Endodermal cell (in vitro differentiated cells): ENCODE measurements at regions not wholly inside any gene's neighbourhood (a gene's known extent, or its start where the extent isn't known, plus 50 kb on each side); places are given as distances from the start of the nearest gene placed in this dataset.

Experiments
- DNase-seq: peaks from one replicate; pipeline ENCODE4 v3.0.0-alpha.2; 2017
- H3K27ac ChIP-seq: 2 replicates; pipeline ENCODE4 v1.5.1; 2013; ENCODE audit warnings: mild to moderate bottlenecking, low read depth, low read length, moderate library complexity
- H3K27me3 ChIP-seq: 2 replicates; pipeline ENCODE4 v1.6.1; 2013; ENCODE audit warnings: mild to moderate bottlenecking, low read length, moderate library complexity; ENCODE audit not compliant: insufficient read depth, control insufficient read depth, poor library complexity, severe bottlenecking
- H3K36me3 ChIP-seq: 2 replicates; pipeline ENCODE4 v1.7.0; 2013; ENCODE audit warnings: mild to moderate bottlenecking, low read length, moderate library complexity; ENCODE audit not compliant: control insufficient read depth, insufficient read depth
- H3K4me1 ChIP-seq: one replicate; pipeline ENCODE4 v1.7.0; 2013; ENCODE audit warnings: low read length; ENCODE audit not compliant: control insufficient read depth, insufficient read depth
- H3K4me3 ChIP-seq: 2 replicates; pipeline ENCODE4 v1.5.1; 2013; ENCODE audit warnings: mild to moderate bottlenecking, low read length, moderate library complexity
- H3K9ac ChIP-seq: 2 replicates; pipeline ENCODE4 v1.6.1; 2013; ENCODE audit warnings: mild to moderate bottlenecking, low read length, moderate library complexity; ENCODE audit not compliant: poor library complexity, severe bottlenecking; ENCODE audit errors: extremely low read depth
- H3K9me3 ChIP-seq: 2 replicates; pipeline ENCODE4 v1.6.1; 2013; ENCODE audit warnings: mild to moderate bottlenecking, low read length, moderate library complexity; ENCODE audit not compliant: control insufficient read depth
- H3K27ac Mint-ChIP-seq: 2 replicates; pipeline ENCODE4 v1.8.0; 2020; ENCODE audit warnings: mixed read lengths
- H3K27me3 Mint-ChIP-seq: 2 replicates; pipeline ENCODE4 v1.8.0; 2021; ENCODE audit warnings: mild to moderate bottlenecking, mixed read lengths; ENCODE audit not compliant: insufficient read depth
- H3K36me3 Mint-ChIP-seq: 2 replicates; pipeline ENCODE4 v1.8.0; 2020; ENCODE audit warnings: low read depth, mixed read lengths
- H3K4me1 Mint-ChIP-seq: 2 replicates; pipeline ENCODE4 v1.8.0; 2020; ENCODE audit warnings: mixed read lengths
- H3K4me3 Mint-ChIP-seq: 2 replicates; pipeline ENCODE4 v1.8.0; 2020; ENCODE audit warnings: mild to moderate bottlenecking, moderate library complexity, mixed read lengths
- H3K9me3 Mint-ChIP-seq: 2 replicates; pipeline ENCODE4 v1.8.0; 2020; ENCODE audit warnings: mild to moderate bottlenecking, mixed read lengths
- CTCF ChIP-seq: fragments of 200-600 bp; sonication (generic); conservative IDR thresholded peaks from 2 replicates; pipeline ENCODE4 v1.5.0; 2021; ENCODE audit warnings: antibody characterized with exemption, mild to moderate bottlenecking
- WGBS, 2 experiments: methylation state at CpG; one replicate each; pipeline versions ENCODE4 v1.1.5 to v1.1.7; 2013; ENCODE audit warnings: missing lambda C conversion rate in 2 of 2, mixed read lengths in 1 of 2; ENCODE audit not compliant: insufficient coverage in 1 of 2, insufficient read length in 1 of 2; 5-methylcytosine and 5-hydroxymethylcytosine counted together

- H3K27ac ChIP-seq = no peak overlapping the region
- no peak overlapping the region for H3K4me3 ChIP-seq
- Mint-ChIP-seq H3K27me3 (no peaks in the 10 kb centered on the region), H3K9me3 (peaks cover 9% of the 10 kb centered on the region), H3K27ac (no peak overlapping the region), H3K4me3 (no peak overlapping the region), H3K4me1 (no peaks in the 10 kb centered on the region), H3K36me3 (no peaks in the 10 kb centered on the region)
- peaks cover 5% of the 10 kb centered on the region for H3K9me3 ChIP-seq
- no peak overlapping the region for H3K9ac ChIP-seq
- DNase-seq = no peak
- no peaks in the 10 kb centered on the region for H3K36me3 ChIP-seq
- 92 to 95% methylated on average over 2 of the region's 2 CpGs for WGBS, 2 experiments
- no peaks in the 10 kb centered on the region for H3K4me1 ChIP-seq
- no peak for TF ChIP-seq CTCF
- H3K27me3 ChIP-seq = no peaks in the 10 kb centered on the region
Observed at GRCh38 chr2:33671198-33671597, 72.1 kb upstream of the FAM98A start.

GRCh38 chr2:33670392-33670937 lies 71.4 kb upstream of the FAM98A start:
- no peaks in the 10 kb centered on the region for H3K36me3 ChIP-seq
- no peak overlapping the region for H3K27ac ChIP-seq
- H3K9ac ChIP-seq = no peak overlapping the region
- H3K4me1 ChIP-seq = no peaks in the 10 kb centered on the region
- no peaks in the 10 kb centered on the region for H3K27me3 ChIP-seq
- peak; percentile 68 for TF ChIP-seq CTCF
- no peak overlapping the region for H3K4me3 Mint-ChIP-seq
- H3K27ac Mint-ChIP-seq = no peak overlapping the region
- DNase-seq = peak; percentile 65
- no peak overlapping the region for H3K4me3 ChIP-seq
- no peaks in the 10 kb centered on the region for H3K36me3 Mint-ChIP-seq
- H3K9me3 Mint-ChIP-seq = peaks cover 17% of the 10 kb centered on the region
- peaks cover 13% of the 10 kb centered on the region for H3K9me3 ChIP-seq
- no peaks in the 10 kb centered on the region for H3K27me3 Mint-ChIP-seq
- WGBS, 2 experiments = 85 to 94% methylated on average over 3 to 4 of the region's 4 CpGs
- no peaks in the 10 kb centered on the region for H3K4me1 Mint-ChIP-seq

- DNase-seq = no peak
- Histone ChIP-seq H3K9ac (no peak overlapping the region), H3K4me3 (no peak overlapping the region), H3K27me3 (no peaks in the 10 kb centered on the region), H3K9me3 (peaks cover 33% of the 10 kb centered on the region), H3K4me1 (no peaks in the 10 kb centered on the region), H3K27ac (no peak overlapping the region), H3K36me3 (no peaks in the 10 kb centered on the region)
- Mint-ChIP-seq H3K36me3 (peaks cover 11% of the 10 kb centered on the region), H3K27ac (no peak overlapping the region), H3K9me3 (peaks cover 50% of the 10 kb centered on the region), H3K4me1 (no peaks in the 10 kb centered on the region), H3K27me3 (no peaks in the 10 kb centered on the region), H3K4me3 (no peak overlapping the region)
- TF ChIP-seq CTCF = peak; percentile 29
- WGBS, 2 experiments = 91 to 100% methylated on average over 3 to 4 of the region's 4 CpGs
Observed at GRCh38 chr2:33666879-33667278, 67.8 kb upstream of the FAM98A start.
